Middle frontal gyrus (tissue), 1 donor: ENCODE measurements at regions not wholly inside any gene's neighbourhood (a gene's known extent, or its start where the extent isn't known, plus 50 kb on each side); places are given as distances from the start of the nearest gene placed in this dataset.

ENCODE experiments used
- DNase-seq: peaks from one replicate; pipeline ENCODE4 v3.0.0-alpha.2; 2015; ENCODE audit warnings: low spot score; ENCODE audit errors: extremely low spot score

- DNase-seq = no peak
Measured at GRCh38 chr1:194298007-194298598, 1111.7 kb upstream of the B3GALT2 start.

- DNase-seq = no peak
Measured at GRCh38 chr1:194297094-194297493, 1110.7 kb upstream of the B3GALT2 start.

GRCh38 chr1:194296201-194296600 lies 1109.8 kb upstream of the B3GALT2 start:
- no peak for DNase-seq

GRCh38 chr1:194295685-194296084 lies 1109.3 kb upstream of the B3GALT2 start:
- DNase-seq = no peak

GRCh38 chr1:194293851-194294405 lies 1107.5 kb upstream of the B3GALT2 start:
- DNase-seq = peak; percentile 18

GRCh38 chr1:194292966-194293365 lies 1106.6 kb upstream of the B3GALT2 start:
- no peak for DNase-seq

- no peak for DNase-seq
Measured at GRCh38 chr1:194289569-194290266, 1103.3 kb upstream of the B3GALT2 start.

GRCh38 chr1:194288238-194288637 lies 1101.8 kb upstream of the B3GALT2 start:
- no peak for DNase-seq

- DNase-seq = no peak
Measured at GRCh38 chr1:194281376-194281775, 1095.0 kb upstream of the B3GALT2 start.

- DNase-seq = no peak
Measured at GRCh38 chr1:194280463-194280862, 1094.0 kb upstream of the B3GALT2 start.

GRCh38 chr1:194279975-194280374 lies 1093.6 kb upstream of the B3GALT2 start:
- no peak for DNase-seq

- no peak for DNase-seq
Measured at GRCh38 chr1:194277927-194278326, 1091.5 kb upstream of the B3GALT2 start.

- no peak for DNase-seq
Measured at GRCh38 chr1:194273660-194274059, 1087.2 kb upstream of the B3GALT2 start.

GRCh38 chr1:194268839-194269238 lies 1082.4 kb upstream of the B3GALT2 start:
- DNase-seq = no peak

GRCh38 chr1:194267021-194267420 lies 1080.6 kb upstream of the B3GALT2 start:
- DNase-seq = no peak

- no peak for DNase-seq
Measured at GRCh38 chr1:194256010-194256409, 1069.6 kb upstream of the B3GALT2 start.

- no peak for DNase-seq
Measured at GRCh38 chr1:194252199-194252598, 1065.8 kb upstream of the B3GALT2 start.

GRCh38 chr1:194241215-194241614 lies 1054.8 kb upstream of the B3GALT2 start:
- DNase-seq = no peak

- no peak for DNase-seq
Measured at GRCh38 chr1:194233069-194233468, 1046.7 kb upstream of the B3GALT2 start.

GRCh38 chr1:194230351-194231144 lies 1044.1 kb upstream of the B3GALT2 start:
- DNase-seq = no peak

GRCh38 chr1:194228427-194228826 lies 1042.0 kb upstream of the B3GALT2 start:
- DNase-seq = no peak

- DNase-seq = no peak
Measured at GRCh38 chr1:194227161-194227560, 1040.7 kb upstream of the B3GALT2 start.
